DMS 273 (cell line): ENCODE measurements at regions not wholly inside any gene's neighbourhood (a gene's known extent, or its start where the extent isn't known, plus 50 kb on each side); places are given as distances from the start of the nearest gene placed in this dataset.

Experiments
- DNase-seq: peaks from one replicate; lab custom pipeline; 2025; ENCODE audit not compliant: unreplicated experiment; lab: John Stamatoyannopoulos, UW

DNA sequence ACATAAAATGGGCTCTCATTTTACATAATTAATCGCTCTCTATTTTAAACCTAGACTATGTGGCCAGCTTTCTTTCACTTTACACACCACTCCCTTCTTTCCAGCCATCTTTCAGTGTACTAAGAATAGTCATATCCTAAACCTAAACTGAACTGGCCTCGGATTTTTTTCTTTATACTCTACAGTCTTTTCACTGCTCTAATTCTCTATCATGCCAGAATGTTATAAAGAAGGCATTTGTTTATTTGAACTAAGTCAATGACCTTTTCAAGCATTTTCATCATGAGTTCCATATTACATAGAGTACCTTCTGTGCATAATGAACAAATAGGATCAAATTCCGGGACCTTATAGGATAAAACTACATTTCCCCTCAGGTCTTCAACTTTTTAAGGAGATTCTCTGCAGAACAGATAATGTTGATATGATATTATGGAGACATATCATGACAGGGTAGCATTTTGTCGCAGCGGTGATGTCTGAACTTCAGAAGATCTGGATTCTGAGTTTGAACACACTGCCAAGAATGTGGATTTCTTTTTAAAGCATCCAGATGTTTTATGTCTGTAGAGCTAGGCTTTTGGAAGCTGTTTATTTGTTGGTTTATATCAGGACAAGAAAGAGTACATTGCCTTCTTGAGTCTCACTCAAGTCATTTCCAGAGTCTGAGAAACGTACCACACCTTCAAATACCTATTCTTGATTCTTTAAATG is 1047.3 kb downstream of the MCTP2 start:
- DNase-seq: no peak

- no peak for DNase-seq
Measured at GRCh38 chr15:95279277-95280019, 1048.1 kb downstream of the MCTP2 start.

- no peak for DNase-seq
Measured at GRCh38 chr15:95280711-95281110, 1049.3 kb downstream of the MCTP2 start.

DNA sequence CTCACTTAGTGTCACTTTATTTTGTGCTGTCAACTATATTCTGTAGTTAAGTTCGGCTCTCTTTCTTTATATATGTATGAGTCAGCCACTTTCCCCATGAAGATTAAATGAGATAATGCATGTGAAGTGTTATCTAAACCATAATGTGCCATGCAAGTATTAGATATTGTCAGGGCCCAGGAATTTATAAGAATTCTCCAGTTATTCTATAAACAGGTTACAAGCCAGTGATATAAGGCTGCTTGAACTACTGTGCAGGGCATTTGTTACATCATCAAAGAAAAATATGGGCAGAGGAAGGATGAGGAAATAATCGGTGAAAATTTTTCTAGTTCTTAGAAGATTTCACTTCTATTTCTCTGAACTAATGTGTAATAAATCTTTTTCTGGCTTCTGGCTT is 1049.0 kb upstream of the NR2F2 start:
- DNase-seq: no peak

DNA sequence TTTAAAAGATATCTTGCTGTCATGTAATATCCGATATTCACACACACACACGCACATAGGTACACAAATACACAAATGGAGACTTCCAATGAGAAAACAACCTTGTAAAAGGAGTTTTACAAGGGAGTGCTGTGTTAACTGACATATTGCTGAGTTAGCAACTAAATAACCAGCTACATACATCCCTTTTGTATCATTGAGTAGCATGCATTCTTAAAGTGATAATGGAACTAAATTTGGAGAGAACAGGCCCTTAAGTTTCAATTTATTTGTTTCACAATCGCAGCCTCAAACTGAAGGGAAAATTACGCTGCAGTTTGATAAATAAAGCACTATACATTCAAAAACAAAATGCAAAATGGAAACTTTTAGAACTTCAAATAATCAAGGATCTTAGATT is 1046.0 kb upstream of the NR2F2 start:
- DNase-seq: no peak

DNA sequence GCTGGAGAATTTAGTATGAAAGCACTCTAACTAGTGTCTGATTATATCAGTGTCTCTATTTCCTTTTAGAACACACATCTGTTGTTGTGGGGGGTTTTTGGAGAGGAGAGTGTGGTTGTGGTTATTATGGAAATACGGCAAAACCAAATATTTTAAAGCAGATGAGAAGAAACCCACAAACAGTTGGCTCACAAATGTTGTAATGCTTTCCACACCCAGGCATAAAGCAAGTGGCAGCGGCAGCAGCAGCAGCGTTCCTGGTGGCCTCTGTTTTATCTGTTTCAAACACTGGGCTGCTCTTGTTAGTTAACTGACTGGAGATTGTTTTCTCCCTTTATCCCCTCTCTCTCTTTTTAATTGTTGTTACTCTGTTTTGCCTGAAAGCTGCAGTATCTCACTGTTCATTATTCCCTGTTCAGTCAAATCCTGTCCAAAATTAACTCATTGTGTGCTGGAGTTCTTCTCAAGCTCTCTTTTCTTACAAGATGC is 1045.5 kb upstream of the NR2F2 start:
- DNase-seq: no peak

GRCh38 chr15:95286352-95286880 is 1044.1 kb upstream of the NR2F2 start:
- DNase-seq: no peak

DNA sequence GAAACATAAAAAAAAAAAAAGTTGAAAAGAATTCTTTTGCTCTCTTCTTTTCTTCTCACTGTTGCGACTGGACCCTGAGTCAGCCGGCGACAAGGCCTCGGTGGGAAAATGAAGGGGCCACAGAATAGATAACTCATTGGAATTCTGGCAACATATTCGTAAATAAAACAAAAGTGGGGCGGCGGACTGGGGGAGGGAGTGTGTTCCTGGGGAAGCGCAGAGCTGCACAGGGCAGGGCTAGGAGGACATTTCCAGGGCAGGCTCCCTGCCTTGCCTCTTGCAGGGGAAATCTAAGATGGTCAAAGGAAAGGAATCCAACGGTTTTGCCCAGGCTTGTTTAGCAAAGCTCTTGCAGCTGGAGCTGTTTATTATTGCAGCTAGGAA is 1042.8 kb upstream of the NR2F2 start:
- no peak for DNase-seq

DNA sequence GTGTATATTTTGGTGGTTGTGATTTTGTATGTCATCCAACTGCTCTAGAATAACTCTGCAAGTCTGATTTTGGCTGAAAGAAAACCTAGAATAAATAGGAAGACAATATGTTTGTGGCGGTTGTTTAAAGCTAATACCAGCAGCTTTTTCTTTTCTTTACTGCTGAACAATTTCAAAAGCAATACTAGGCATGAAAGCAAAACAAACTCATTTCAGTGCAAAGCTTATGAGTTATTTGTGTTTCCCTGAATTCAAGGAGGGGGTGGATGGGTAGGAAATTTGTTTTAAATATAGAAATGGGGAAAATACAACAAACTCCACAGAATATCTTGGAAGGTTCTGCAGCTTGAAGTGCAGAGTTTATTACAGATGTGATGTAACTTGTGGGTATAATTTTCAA is 1041.9 kb upstream of the NR2F2 start:
- no peak for DNase-seq

DNA sequence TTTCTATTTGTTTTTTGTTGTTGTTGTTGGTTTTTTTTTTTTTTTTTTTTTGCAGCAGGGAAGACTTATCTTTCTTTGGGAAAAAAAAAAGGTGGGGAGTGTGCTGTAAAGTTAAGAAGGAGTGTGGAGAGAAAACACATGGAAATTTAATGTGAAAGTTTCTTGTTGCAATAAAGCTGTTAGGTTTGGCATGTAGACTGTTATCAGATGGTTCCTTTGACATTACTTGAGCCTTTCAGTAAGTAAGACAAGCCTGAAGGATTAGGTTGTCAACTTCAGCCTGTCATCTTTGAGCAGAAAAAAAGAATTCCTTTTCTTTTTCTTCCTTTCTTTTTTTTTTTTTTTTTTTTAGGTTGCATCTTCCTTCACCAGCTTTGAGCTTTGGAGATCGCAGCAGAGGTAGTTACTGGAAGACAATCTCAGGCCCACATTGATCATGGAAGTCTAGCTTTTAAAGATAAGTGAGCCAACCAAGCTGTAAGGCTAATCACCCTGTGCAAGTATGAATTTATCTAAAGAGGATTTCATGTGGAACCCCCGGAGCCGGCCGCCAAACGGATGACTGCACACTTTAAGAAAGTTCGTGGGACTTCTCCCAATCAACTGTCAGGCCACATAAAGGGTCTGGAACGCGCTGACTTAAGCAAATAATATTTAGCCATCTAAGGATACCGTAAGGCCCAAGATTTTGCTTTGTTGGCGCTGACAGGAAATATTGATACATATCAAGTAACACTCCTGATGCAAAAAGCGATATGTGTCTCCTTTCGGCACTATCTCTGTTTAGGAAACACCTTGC is 1040.1 kb upstream of the NR2F2 start:
- DNase-seq: no peak

- DNase-seq: peak; percentile 63
Measured at GRCh38 chr15:95291898-95292472, 1038.5 kb upstream of the NR2F2 start.

GRCh38 chr15:95292785-95293450 is 1037.6 kb upstream of the NR2F2 start:
- DNase-seq: no peak

- peak; percentile 0 for DNase-seq
Measured at GRCh38 chr15:95293456-95294031, 1037.0 kb upstream of the NR2F2 start.

- no peak for DNase-seq
Measured at GRCh38 chr15:95295363-95295762, 1035.1 kb upstream of the NR2F2 start.

GRCh38 chr15:95295896-95296625 is 1034.4 kb upstream of the NR2F2 start:
- no peak for DNase-seq

- DNase-seq: no peak
Measured at GRCh38 chr15:95296643-95297042, 1033.9 kb upstream of the NR2F2 start.

DNA sequence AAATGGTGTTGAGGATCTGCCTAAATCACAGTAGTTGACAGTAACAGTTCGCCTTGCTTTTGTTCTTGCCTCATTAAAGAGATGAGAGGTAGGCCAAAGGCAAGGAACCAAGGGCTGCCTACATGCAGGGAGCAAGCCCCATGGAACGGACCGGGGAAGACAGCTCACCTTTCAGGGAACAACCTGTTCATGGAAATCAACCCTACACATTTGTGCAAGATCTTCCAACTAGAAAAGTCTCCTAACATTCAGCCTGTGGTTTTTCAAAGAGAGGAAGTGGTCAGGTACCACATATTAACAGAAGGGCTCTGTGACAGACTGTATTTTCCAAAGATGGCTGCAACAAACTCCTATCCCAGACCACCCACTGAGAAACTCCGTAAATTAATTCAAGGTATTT is 1031.8 kb upstream of the NR2F2 start:
- DNase-seq: no peak

GRCh38 chr15:95300958-95301357 is 1029.5 kb upstream of the NR2F2 start:
- no peak for DNase-seq

DNA sequence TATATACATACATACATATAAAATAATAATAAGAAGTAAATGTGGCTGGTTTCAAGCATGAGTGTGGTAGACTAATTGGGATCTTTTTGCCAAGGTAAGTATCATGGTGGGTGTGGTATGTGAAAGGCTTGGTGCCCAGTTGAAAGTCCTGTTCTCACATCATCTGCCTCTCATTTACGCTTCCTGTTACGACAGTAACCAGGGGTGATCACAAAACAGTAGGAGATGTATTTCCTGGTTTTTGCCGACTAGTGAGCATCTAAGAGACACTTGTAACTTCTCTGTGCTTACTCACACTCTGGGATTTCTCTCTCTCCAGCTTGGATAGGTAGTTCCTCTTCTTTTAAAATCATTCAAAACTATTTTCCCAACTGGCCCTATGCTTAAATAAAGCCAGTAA is 1028.3 kb upstream of the NR2F2 start:
- DNase-seq: no peak

- DNase-seq: no peak
Measured at GRCh38 chr15:95302809-95303208, 1027.7 kb upstream of the NR2F2 start.
